ENCODE measurements at regions not wholly inside any gene's neighbourhood (a gene's known extent, or its start where the extent isn't known, plus 50 kb on each side); places are given as distances from the start of the nearest gene placed in this dataset.
"Not testable (repeated sequence)": the region's sequence is repeated elsewhere in the genome, so short reads cannot be mapped to it uniquely, and the experiment has no call there.

GRCh38 chr10:60479305-60480020, 89.8 kb upstream of the ANK3 start:
- Histone ChIP-seq H3K27me3 (no peaks in the 10 kb centered on the region), H3K27ac (no peak overlapping the region), H3K4me1 (no peaks in the 10 kb centered on the region), H3K4me3 (no peak overlapping the region), H3K9me3 (no peaks in the 10 kb centered on the region), H3K36me3 (no peaks in the 10 kb centered on the region)
- TF ChIP-seq CTCF (IDR thresholded peaks at IDR 0.05), result no peak
- DNase-seq (no peak), ATAC-seq (no peak)
- intact Hi-C loops (cut with DNase I), result no loop called here

GRCh38 chr10:60476451-60476850, 86.8 kb upstream of the ANK3 start:
- Histone ChIP-seq H3K9me3 (no peaks in the 10 kb centered on the region), H3K27me3 (no peaks in the 10 kb centered on the region), H3K4me1 (no peaks in the 10 kb centered on the region), H3K36me3 (no peaks in the 10 kb centered on the region), H3K27ac (no peak overlapping the region), H3K4me3 (no peak overlapping the region)
- TF ChIP-seq CTCF (IDR thresholded peaks at IDR 0.05), result no peak
- ATAC-seq (no peak), DNase-seq (no peak)
- intact Hi-C loops (cut with DNase I), result no loop called here

- H3K27ac ChIP-seq, result no peak overlapping the region
- H3K4me1 ChIP-seq, result no peaks in the 10 kb centered on the region
- H3K4me3 ChIP-seq, result no peak overlapping the region
- H3K36me3 ChIP-seq, result no peaks in the 10 kb centered on the region
- intact Hi-C loops (cut with DNase I), result no loop called here
- TF ChIP-seq CTCF (IDR thresholded peaks at IDR 0.05), result no peak
- no peaks in the 10 kb centered on the region for H3K9me3 ChIP-seq
- no peak for DNase-seq
- ATAC-seq, result no peak
- H3K27me3 ChIP-seq, result no peaks in the 10 kb centered on the region
Observed at GRCh38 chr10:60473557-60473956, 83.9 kb upstream of the ANK3 start.

GRCh38 chr10:60470091-60470490, 80.4 kb upstream of the ANK3 start:
- Histone ChIP-seq H3K4me1 (no peaks in the 10 kb centered on the region), H3K9me3 (no peaks in the 10 kb centered on the region), H3K27me3 (no peaks in the 10 kb centered on the region), H3K27ac (no peak overlapping the region), H3K4me3 (no peak overlapping the region), H3K36me3 (no peaks in the 10 kb centered on the region)
- intact Hi-C loops (cut with DNase I), result no loop called here
- no peak for DNase-seq
- no peak for TF ChIP-seq CTCF (IDR thresholded peaks at IDR 0.05)
- ATAC-seq, result no peak

- H3K4me1 ChIP-seq; H3K4me3 ChIP-seq; H3K9me3 ChIP-seq; ATAC-seq; DNase-seq; H3K27me3 ChIP-seq; H3K27ac ChIP-seq; intact Hi-C loops (cut with DNase I); H3K36me3 ChIP-seq: not testable (repeated sequence)
Observed at GRCh38 chr10:60469147-60469546, 79.5 kb upstream of the ANK3 start.

- DNase-seq (no peak), ATAC-seq (no peak)
- no peak for TF ChIP-seq CTCF (IDR thresholded peaks at IDR 0.05)
- no peaks in the 10 kb centered on the region for H3K27me3 ChIP-seq
- intact Hi-C loops (cut with DNase I), result no loop called here
- no peak overlapping the region for H3K4me3 ChIP-seq
- no peaks in the 10 kb centered on the region for H3K4me1 ChIP-seq
- no peak overlapping the region for H3K27ac ChIP-seq
- H3K36me3 ChIP-seq, result no peaks in the 10 kb centered on the region
- H3K9me3 ChIP-seq, result no peaks in the 10 kb centered on the region
Observed at GRCh38 chr10:60467202-60467546, 77.5 kb upstream of the ANK3 start.
